MM.1S (cell line): ENCODE measurements at regions not wholly inside any gene's neighbourhood (a gene's known extent, or its start where the extent isn't known, plus 50 kb on each side); places are given as distances from the start of the nearest gene placed in this dataset.

Experiments used
- DNase-seq: peaks from one replicate; pipeline ENCODE4 v3.0.0-alpha.2; 2015
- H2AFZ ChIP-seq: fragments of 300-600 bp; sonication (generic); 2 replicates; pipeline ENCODE4 v1.6.0; 2016; ENCODE audit warnings: antibody characterized with exemption, low read length
- H3F3A ChIP-seq: fragments of 300-600 bp; sonication (generic); 2 replicates; pipeline ENCODE4 v1.6.1; 2016; ENCODE audit warnings: mild to moderate bottlenecking, antibody characterized with exemption, low read length, moderate library complexity, mixed read lengths; ENCODE audit not compliant: insufficient read depth
- H3K27ac ChIP-seq: fragments of 300-600 bp; sonication (generic); 2 replicates; pipeline ENCODE4 v1.5.1; 2016; ENCODE audit warnings: mild to moderate bottlenecking, low read length
- H3K27me3 ChIP-seq: fragments of 300-600 bp; sonication (generic); replicated peaks from 2 replicates; pipeline ENCODE4 v1.6.0; 2016; ENCODE audit warnings: low read length; ENCODE audit not compliant: insufficient read depth
- H3K36me3 ChIP-seq: fragments of 300-600 bp; sonication (generic); replicated peaks from 2 replicates; pipeline ENCODE4 v1.6.1; 2016; ENCODE audit warnings: mild to moderate bottlenecking, low read length, mixed read lengths; ENCODE audit not compliant: insufficient read depth
- H3K4me1 ChIP-seq: fragments of 300-600 bp; sonication (generic); 2 replicates; pipeline ENCODE4 v1.6.1; 2016; ENCODE audit warnings: low read length, mixed read lengths
- H3K4me2 ChIP-seq: fragments of 300-600 bp; sonication (generic); 2 replicates; pipeline ENCODE4 v1.6.0; 2016; ENCODE audit warnings: low read depth, low read length
- H3K4me3 ChIP-seq: fragments of 300-600 bp; sonication (generic); 2 replicates; pipeline ENCODE4 v1.5.1; 2016; ENCODE audit warnings: low read length, mixed read lengths
- H3K79me2 ChIP-seq: fragments of 300-600 bp; sonication (generic); 2 replicates; pipeline ENCODE4 v1.6.1; 2016; ENCODE audit warnings: mixed run types, low read length, mixed read lengths
- H3K9ac ChIP-seq: fragments of 300-600 bp; sonication (generic); 2 replicates; pipeline ENCODE4 v1.6.1; 2016; ENCODE audit warnings: low read length, mixed read lengths
- H3K9me2 ChIP-seq: fragments of 300-600 bp; sonication (generic); replicated peaks from 2 replicates; pipeline ENCODE4 v1.6.1; 2016; ENCODE audit warnings: mild to moderate bottlenecking, low read length, mixed read lengths; ENCODE audit not compliant: insufficient read depth
- H3K9me3 ChIP-seq: fragments of 300-600 bp; sonication (generic); replicated peaks from 2 replicates; pipeline ENCODE4 v1.6.1; 2016; ENCODE audit warnings: mild to moderate bottlenecking, low read length, mixed read lengths; ENCODE audit not compliant: insufficient read depth
- H4K20me1 ChIP-seq: fragments of 300-600 bp; sonication (generic); 2 replicates; pipeline ENCODE4 v1.6.1; 2016; ENCODE audit warnings: mild to moderate bottlenecking, low read length, moderate library complexity, mixed read lengths; ENCODE audit not compliant: insufficient read depth
- CTCF ChIP-seq: fragments of 300-600 bp; sonication (generic); IDR thresholded peaks from 2 replicates; pipeline ENCODE4 v1.5.1; 2016; ENCODE audit warnings: antibody characterized with exemption, low read length, mixed read lengths
- EZH2 ChIP-seq: fragments of 300-600 bp; sonication (generic); optimal IDR thresholded peaks from 2 replicates; pipeline ENCODE3; 2017; ENCODE audit warnings: low read depth, mild to moderate bottlenecking, antibody characterized with exemption, low read length, mixed read lengths
- EZH2phosphoT487 ChIP-seq: fragments of 300-600 bp; sonication (generic); IDR thresholded peaks from 2 replicates; pipeline ENCODE4 v1.6.1; 2018; ENCODE audit warnings: antibody characterized with exemption, low read length

- H3K27ac ChIP-seq: no peak overlapping the region
- H3K79me2 ChIP-seq: no peaks in the 10 kb centered on the region
- no peak overlapping the region for H3K4me3 ChIP-seq
- no peaks in the 10 kb centered on the region for H3K9me3 ChIP-seq
- no peaks in the 10 kb centered on the region for H4K20me1 ChIP-seq
- no peak overlapping the region for H3K9ac ChIP-seq
- H3K27me3 ChIP-seq: no peaks in the 10 kb centered on the region
- H3K36me3 ChIP-seq: no peaks in the 10 kb centered on the region
- H3K9me2 ChIP-seq: no peaks in the 10 kb centered on the region
- no peaks in the 10 kb centered on the region for H3F3A ChIP-seq
- H3K4me2 ChIP-seq: no peak overlapping the region
- H3K4me1 ChIP-seq: no peaks in the 10 kb centered on the region
- no peak for DNase-seq
- no peak for TF ChIP-seq CTCF
- no peak for TF ChIP-seq EZH2phosphoT487
- TF ChIP-seq EZH2: no peak
- no peak overlapping the region for H2AFZ ChIP-seq
Observed at GRCh38 chr9:75532233-75533050, 358.0 kb upstream of the PCSK5 start.

GRCh38 chr9:75539523-75539922 is 350.9 kb upstream of the PCSK5 start:
- H3K4me2 ChIP-seq: no peak overlapping the region
- no peaks in the 10 kb centered on the region for H3K36me3 ChIP-seq
- no peaks in the 10 kb centered on the region for H3F3A ChIP-seq
- H3K9me2 ChIP-seq: no peaks in the 10 kb centered on the region
- no peaks in the 10 kb centered on the region for H4K20me1 ChIP-seq
- no peak overlapping the region for H3K4me3 ChIP-seq
- no peaks in the 10 kb centered on the region for H3K79me2 ChIP-seq
- H3K27me3 ChIP-seq: no peaks in the 10 kb centered on the region
- H3K9me3 ChIP-seq: no peaks in the 10 kb centered on the region
- no peak overlapping the region for H3K9ac ChIP-seq
- no peak for DNase-seq
- no peak overlapping the region for H3K27ac ChIP-seq
- no peaks in the 10 kb centered on the region for H3K4me1 ChIP-seq
- no peak for TF ChIP-seq EZH2
- no peak for TF ChIP-seq EZH2phosphoT487
- TF ChIP-seq CTCF: no peak
- H2AFZ ChIP-seq: no peak overlapping the region

GRCh38 chr9:75540185-75540584 is 350.3 kb upstream of the PCSK5 start:
- no peaks in the 10 kb centered on the region for H3K36me3 ChIP-seq
- no peak for DNase-seq
- H3K4me3 ChIP-seq: no peak overlapping the region
- H3K9me2 ChIP-seq: no peaks in the 10 kb centered on the region
- no peaks in the 10 kb centered on the region for H3K4me1 ChIP-seq
- H3K27me3 ChIP-seq: no peaks in the 10 kb centered on the region
- no peak overlapping the region for H2AFZ ChIP-seq
- H3F3A ChIP-seq: no peaks in the 10 kb centered on the region
- no peaks in the 10 kb centered on the region for H3K79me2 ChIP-seq
- no peak overlapping the region for H3K9ac ChIP-seq
- TF ChIP-seq EZH2phosphoT487 (no peak), CTCF (no peak), EZH2 (no peak)
- H4K20me1 ChIP-seq: no peaks in the 10 kb centered on the region
- no peak overlapping the region for H3K4me2 ChIP-seq
- H3K9me3 ChIP-seq: no peaks in the 10 kb centered on the region
- no peak overlapping the region for H3K27ac ChIP-seq
